Stomach smooth muscle (tissue), 2 donors: ENCODE measurements at regions not wholly inside any gene's neighbourhood (a gene's known extent, or its start where the extent isn't known, plus 50 kb on each side); places are given as distances from the start of the nearest gene placed in this dataset.

ENCODE experiments used
- H3K27ac ChIP-seq: one replicate; pipeline ENCODE4 v1.7.0; 2013; ENCODE audit warnings: mild to moderate bottlenecking, low read length, inconsistent platforms
- H3K27me3 ChIP-seq, 2 donors: one replicate each; pipeline ENCODE4 v1.7.0; 2013; ENCODE audit warnings: low read length in 2 of 2; ENCODE audit not compliant: insufficient read depth in 2 of 2, control insufficient read depth in 1 of 2
- H3K36me3 ChIP-seq, 2 donors: one replicate each; pipeline ENCODE4 v1.7.0; 2013; ENCODE audit warnings: low read length in 2 of 2; ENCODE audit not compliant: control insufficient read depth in 2 of 2, insufficient read depth in 2 of 2
- H3K4me1 ChIP-seq: one replicate; pipeline ENCODE4 v1.7.0; 2013; ENCODE audit warnings: low read length; ENCODE audit not compliant: control insufficient read depth, insufficient read depth
- H3K4me3 ChIP-seq, 2 donors: one replicate each; pipeline ENCODE4 v1.7.0; 2013; ENCODE audit warnings: low read length in 2 of 2
- H3K9ac ChIP-seq, 2 donors: one replicate each; pipeline ENCODE4 v1.7.0; 2013; ENCODE audit warnings: low read length in 2 of 2, mild to moderate bottlenecking in 1 of 2
- H3K9me3 ChIP-seq, 2 donors: one replicate each; pipeline ENCODE4 v1.7.0; 2013; ENCODE audit warnings: low read length in 2 of 2; ENCODE audit not compliant: control insufficient read depth in 2 of 2
- donor health status: healthy.
- donor health status: Pancreatic carcinoma.

GRCh38 chr5:4953576-4953975 lies 186.6 kb upstream of the ADAMTS16 start:
- Histone ChIP-seq H3K9ac (no peak overlapping the region), H3K36me3 (no peaks in the 10 kb centered on the region), H3K4me1 (no peaks in the 10 kb centered on the region), H3K27me3 (peaks cover 0 to 2% of the 10 kb centered on the region in 2 donors), H3K9me3 (no peaks in the 10 kb centered on the region), H3K4me3 (no peak overlapping the region), H3K27ac (no peak overlapping the region)

DNA sequence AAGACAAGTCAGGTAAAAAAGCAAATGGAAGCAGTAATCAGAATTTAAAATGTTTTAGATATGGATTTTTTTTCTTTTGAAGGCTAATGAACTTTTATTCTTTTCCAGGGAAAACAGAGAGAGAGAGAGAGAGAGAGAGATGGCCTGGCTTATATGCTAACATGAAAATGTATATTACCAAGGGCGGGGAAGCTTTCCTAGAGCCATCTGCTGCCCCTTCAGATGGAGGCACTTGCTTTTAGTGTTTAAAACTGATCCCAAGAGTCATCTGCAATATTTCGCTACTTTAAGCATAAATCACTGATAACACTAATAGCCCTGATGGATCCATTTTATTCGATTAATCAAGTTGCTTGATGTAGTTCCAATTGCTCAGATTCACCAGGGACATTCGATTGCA lies 186.1 kb upstream of the ADAMTS16 start:
- Histone ChIP-seq H3K4me1 (no peaks in the 10 kb centered on the region), H3K9me3 (no peaks in the 10 kb centered on the region), H3K36me3 (no peaks in the 10 kb centered on the region), H3K4me3 (no peak overlapping the region), H3K27ac (no peak overlapping the region), H3K9ac (no peak overlapping the region), H3K27me3 (peaks cover 0 to 2% of the 10 kb centered on the region in 2 donors)

- H3K4me3 ChIP-seq: no peak overlapping the region
- peaks cover 0 to 2% of the 10 kb centered on the region in 2 donors for H3K27me3 ChIP-seq
- no peak overlapping the region for H3K9ac ChIP-seq
- no peaks in the 10 kb centered on the region for H3K4me1 ChIP-seq
- no peak overlapping the region for H3K27ac ChIP-seq
- H3K36me3 ChIP-seq: no peaks in the 10 kb centered on the region
- H3K9me3 ChIP-seq: peaks cover 0 to 3% of the 10 kb centered on the region in 2 donors
Observed at GRCh38 chr5:4963265-4963664, 176.9 kb upstream of the ADAMTS16 start.

DNA sequence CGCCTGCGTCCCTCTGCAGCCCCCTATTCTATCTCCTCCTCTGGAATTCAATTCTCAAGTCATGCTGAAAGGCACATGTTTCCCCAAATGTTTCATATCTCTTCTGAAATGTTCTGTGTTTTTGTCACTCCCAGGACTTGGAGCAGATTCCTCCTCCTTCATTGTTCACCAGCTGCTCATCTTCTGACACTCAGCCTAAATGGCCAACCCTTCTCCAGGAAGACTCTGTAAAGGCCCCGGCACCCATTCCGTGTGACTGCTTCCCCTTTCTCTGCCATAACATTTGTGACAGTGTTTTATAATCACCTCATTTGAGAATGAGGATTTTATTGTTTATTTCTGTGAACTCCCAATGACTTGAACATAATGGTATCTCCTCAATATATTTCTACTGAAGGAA lies 170.8 kb upstream of the ADAMTS16 start:
- Histone ChIP-seq H3K36me3 (no peaks in the 10 kb centered on the region), H3K4me3 (no peak overlapping the region), H3K27ac (no peak overlapping the region), H3K9ac (no peak overlapping the region), H3K27me3 (no peaks in the 10 kb centered on the region), H3K9me3 (no peaks in the 10 kb centered on the region), H3K4me1 (no peaks in the 10 kb centered on the region)

- no peaks in the 10 kb centered on the region for H3K9me3 ChIP-seq
- no peaks in the 10 kb centered on the region for H3K4me1 ChIP-seq
- no peaks in the 10 kb centered on the region for H3K36me3 ChIP-seq
- no peaks in the 10 kb centered on the region for H3K27me3 ChIP-seq
- H3K9ac ChIP-seq: no peak overlapping the region
- H3K27ac ChIP-seq: no peak overlapping the region
- no peak overlapping the region for H3K4me3 ChIP-seq
Observed at GRCh38 chr5:4970171-4970570, 170.0 kb upstream of the ADAMTS16 start.

DNA sequence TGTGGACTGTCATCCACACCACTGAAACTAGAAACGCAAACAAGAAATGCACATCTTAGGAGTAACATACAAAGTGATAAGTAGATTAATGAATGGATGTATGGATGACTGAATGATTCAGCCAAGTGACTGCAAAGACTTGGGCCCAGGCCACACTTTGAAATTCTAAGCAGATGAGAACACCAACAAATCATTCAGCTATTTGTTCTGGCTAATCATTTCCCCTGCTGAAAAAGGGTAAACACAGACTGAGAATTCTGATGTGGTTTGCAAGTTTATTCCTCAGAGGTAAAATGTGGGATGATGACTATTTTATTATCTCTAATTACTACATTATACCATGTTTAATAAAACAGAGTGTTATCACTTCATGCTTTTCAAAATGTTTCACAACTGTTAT lies 163.2 kb upstream of the ADAMTS16 start:
- no peaks in the 10 kb centered on the region for H3K27me3 ChIP-seq

DNA sequence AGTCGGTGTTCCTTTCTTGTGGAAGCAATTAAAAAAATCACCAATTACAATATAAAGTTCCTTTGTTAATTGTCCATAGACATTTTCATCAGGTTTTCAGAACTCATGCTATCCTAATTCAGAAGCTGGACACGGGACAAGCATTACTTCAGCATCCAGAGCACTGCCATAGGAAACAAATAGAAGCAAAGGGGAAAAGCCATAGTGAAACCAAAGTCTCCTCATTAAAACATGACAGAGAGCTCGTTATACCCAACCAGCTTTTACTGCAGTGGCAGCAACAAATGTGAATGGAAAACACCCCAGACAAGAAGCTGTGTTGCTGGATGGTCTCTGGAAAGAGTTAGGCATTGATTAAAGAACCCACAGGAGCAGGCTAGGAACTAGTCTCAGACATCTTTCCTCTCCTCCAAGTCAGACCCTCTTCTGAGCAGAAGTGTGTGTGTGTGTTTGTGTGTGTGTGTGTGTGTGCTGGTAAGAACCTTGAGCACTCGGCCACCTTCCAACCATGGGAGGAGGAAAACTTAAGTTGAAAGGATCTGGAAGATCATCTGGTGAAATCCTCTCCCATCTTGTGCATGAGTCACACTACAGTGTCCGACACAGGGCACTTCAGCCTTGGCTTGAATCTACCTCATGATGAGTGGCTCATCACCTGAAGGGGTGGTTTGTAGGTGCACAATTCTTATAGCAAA lies 162.6 kb upstream of the ADAMTS16 start:
- Histone ChIP-seq H3K4me3 (no peak overlapping the region), H3K9ac (no peak overlapping the region), H3K36me3 (no peaks in the 10 kb centered on the region), H3K4me1 (no peaks in the 10 kb centered on the region), H3K9me3 (no peaks in the 10 kb centered on the region), H3K27me3 (no peaks in the 10 kb centered on the region), H3K27ac (no peak overlapping the region)

More for the DNA sequence above, 163.2 kb upstream of the ADAMTS16 start:
- Histone ChIP-seq H3K9ac (no peak overlapping the region), H3K27ac (no peak overlapping the region), H3K9me3 (no peaks in the 10 kb centered on the region), H3K4me1 (no peaks in the 10 kb centered on the region), H3K4me3 (no peak overlapping the region), H3K36me3 (no peaks in the 10 kb centered on the region)

DNA sequence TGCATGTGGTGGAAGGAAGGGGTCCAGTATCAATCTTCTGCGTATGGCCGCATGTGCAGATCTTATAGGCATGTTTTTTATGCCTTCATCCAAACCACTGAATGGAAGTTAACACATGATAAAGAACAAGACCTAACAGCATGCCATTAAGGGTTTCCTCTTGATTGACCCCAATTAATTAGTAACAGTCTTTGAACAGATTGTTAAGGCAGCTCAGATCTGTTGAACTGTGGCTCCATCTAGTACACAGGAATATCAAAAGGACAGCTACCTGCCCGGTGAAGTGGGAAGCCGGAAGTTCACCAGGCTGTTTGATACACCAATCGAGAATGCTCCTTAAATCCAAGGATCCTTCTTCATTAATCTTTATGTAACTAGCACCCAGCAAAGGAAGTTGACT lies 159.9 kb upstream of the ADAMTS16 start:
- Histone ChIP-seq H3K4me3 (no peak overlapping the region), H3K36me3 (no peaks in the 10 kb centered on the region), H3K27ac (no peak overlapping the region), H3K9ac (no peak overlapping the region), H3K27me3 (peaks cover 0 to 2% of the 10 kb centered on the region in 2 donors), H3K9me3 (no peaks in the 10 kb centered on the region), H3K4me1 (no peaks in the 10 kb centered on the region)

GRCh38 chr5:4981608-4982007 lies 158.5 kb upstream of the ADAMTS16 start:
- H3K4me3 ChIP-seq: no peak overlapping the region
- H3K27ac ChIP-seq: no peak overlapping the region
- H3K4me1 ChIP-seq: no peaks in the 10 kb centered on the region
- no peak overlapping the region for H3K9ac ChIP-seq
- H3K27me3 ChIP-seq: peaks cover 0 to 2% of the 10 kb centered on the region in 2 donors
- H3K9me3 ChIP-seq: no peaks in the 10 kb centered on the region
- no peaks in the 10 kb centered on the region for H3K36me3 ChIP-seq

GRCh38 chr5:4983701-4984100 lies 156.4 kb upstream of the ADAMTS16 start:
- Histone ChIP-seq H3K9me3 (no peaks in the 10 kb centered on the region), H3K9ac (no peak overlapping the region), H3K27me3 (peaks cover 0 to 2% of the 10 kb centered on the region in 2 donors), H3K27ac (no peak overlapping the region), H3K4me3 (no peak overlapping the region), H3K36me3 (no peaks in the 10 kb centered on the region), H3K4me1 (no peaks in the 10 kb centered on the region)

DNA sequence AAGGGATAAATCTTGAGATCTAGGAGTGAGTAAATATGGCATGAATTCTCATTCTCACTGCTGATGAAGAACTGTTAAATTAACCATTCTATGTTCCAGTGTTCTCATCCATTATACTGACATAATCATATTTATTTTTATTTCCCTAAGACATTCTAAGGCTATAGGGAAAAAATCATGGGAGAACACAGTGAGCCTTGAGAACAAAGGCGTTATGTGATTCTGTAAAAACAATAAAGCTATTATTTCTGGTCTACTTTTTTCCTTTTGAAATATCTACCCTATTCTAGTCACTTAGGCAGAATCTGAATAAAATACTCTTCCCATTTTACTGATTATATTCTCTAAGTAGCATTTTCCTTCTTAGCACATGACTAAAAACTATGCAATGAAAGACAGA lies 155.7 kb upstream of the ADAMTS16 start:
- Histone ChIP-seq H3K4me1 (no peaks in the 10 kb centered on the region), H3K27me3 (peaks cover 0 to 2% of the 10 kb centered on the region in 2 donors), H3K9me3 (no peaks in the 10 kb centered on the region), H3K27ac (no peak overlapping the region), H3K36me3 (no peaks in the 10 kb centered on the region), H3K9ac (no peak overlapping the region), H3K4me3 (no peak overlapping the region)
